22Rv1 (cell line): ENCODE measurements at regions not wholly inside any gene's neighbourhood (a gene's known extent, or its start where the extent isn't known, plus 50 kb on each side); places are given as distances from the start of the nearest gene placed in this dataset.

Experiments
- H3K27ac ChIP-seq: fragments of 450-650 bp; 2 replicates; pipeline ENCODE4 v1.5.1; 2017
- ZFX ChIP-seq: fragments of 450-650 bp; IDR thresholded peaks from 2 replicates; pipeline ENCODE4 v1.6.1; 2017; ENCODE audit warnings: antibody characterized with exemption, borderline replicate concordance
- TF ChIP-seq, protein P1 (sequence below): fragments of 450-650 bp; IDR thresholded peaks from 2 replicates; pipeline ENCODE4 v1.5.1; 2017; ENCODE audit warnings: mild to moderate bottlenecking

GRCh38 chr7:109179601-109180000 is 609.9 kb downstream of the DNAJB9 start:
- TF ChIP-seq, protein P1, sequence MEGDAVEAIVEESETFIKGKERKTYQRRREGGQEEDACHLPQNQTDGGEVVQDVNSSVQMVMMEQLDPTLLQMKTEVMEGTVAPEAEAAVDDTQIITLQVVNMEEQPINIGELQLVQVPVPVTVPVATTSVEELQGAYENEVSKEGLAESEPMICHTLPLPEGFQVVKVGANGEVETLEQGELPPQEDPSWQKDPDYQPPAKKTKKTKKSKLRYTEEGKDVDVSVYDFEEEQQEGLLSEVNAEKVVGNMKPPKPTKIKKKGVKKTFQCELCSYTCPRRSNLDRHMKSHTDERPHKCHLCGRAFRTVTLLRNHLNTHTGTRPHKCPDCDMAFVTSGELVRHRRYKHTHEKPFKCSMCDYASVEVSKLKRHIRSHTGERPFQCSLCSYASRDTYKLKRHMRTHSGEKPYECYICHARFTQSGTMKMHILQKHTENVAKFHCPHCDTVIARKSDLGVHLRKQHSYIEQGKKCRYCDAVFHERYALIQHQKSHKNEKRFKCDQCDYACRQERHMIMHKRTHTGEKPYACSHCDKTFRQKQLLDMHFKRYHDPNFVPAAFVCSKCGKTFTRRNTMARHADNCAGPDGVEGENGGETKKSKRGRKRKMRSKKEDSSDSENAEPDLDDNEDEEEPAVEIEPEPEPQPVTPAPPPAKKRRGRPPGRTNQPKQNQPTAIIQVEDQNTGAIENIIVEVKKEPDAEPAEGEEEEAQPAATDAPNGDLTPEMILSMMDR: no peak
- no peak for TF ChIP-seq ZFX

GRCh38 chr7:109190766-109191398 is 621.2 kb downstream of the DNAJB9 start:
- TF ChIP-seq, protein P1: no peak
- no peak for TF ChIP-seq ZFX
- no peak overlapping the region for H3K27ac ChIP-seq

More at GRCh38 chr7:109179601-109180000, 609.9 kb downstream of the DNAJB9 start:
- no peak overlapping the region for H3K27ac ChIP-seq

DNA sequence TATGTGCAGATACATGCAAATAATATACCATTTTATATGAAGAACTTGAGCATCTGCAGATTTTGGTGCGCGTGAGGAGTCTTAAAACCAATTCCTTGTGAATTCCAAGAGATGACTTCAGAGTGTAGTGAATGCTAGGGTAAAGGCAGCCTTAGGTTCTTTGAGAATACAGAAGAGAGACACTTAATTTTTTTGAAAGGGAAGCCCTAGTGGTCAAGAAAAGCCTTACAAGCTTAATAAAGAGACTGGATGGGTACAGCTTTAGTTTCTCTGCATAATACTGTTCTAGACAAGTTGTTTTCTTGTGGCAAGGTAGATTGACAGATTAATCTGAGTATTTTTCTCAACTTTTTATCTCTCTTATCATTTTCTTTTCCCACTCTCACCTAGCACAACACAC is 636.5 kb downstream of the DNAJB9 start:
- TF ChIP-seq, protein P1: peak; percentile 28
- TF ChIP-seq ZFX: no peak
- no peak overlapping the region for H3K27ac ChIP-seq

DNA sequence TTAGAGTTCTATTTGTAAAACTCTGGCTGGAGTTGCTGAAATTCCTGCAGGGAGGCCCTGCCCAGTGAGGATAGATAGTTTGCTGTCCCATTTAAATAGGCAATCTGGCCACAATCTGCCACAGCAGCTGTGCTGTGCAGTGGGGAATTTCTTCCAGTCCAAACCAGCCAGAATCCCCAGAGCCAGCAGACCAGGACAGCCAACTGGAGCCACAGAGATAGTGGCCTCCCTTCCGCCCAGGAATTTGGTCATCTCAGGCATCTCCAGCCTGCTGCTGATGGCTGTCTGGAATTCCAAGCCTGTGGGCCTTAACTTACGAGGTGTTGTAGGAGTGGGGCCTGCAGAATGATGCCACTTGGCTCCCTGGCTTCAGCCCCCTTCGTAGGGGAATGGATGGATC is 643.4 kb downstream of the DNAJB9 start:
- no peak overlapping the region for H3K27ac ChIP-seq
- TF ChIP-seq, protein P1: no peak
- TF ChIP-seq ZFX: no peak

GRCh38 chr7:109215341-109215740 is 645.7 kb downstream of the DNAJB9 start:
- no peak for TF ChIP-seq ZFX
- TF ChIP-seq, protein P1: no peak

GRCh38 chr7:109224100-109224499 is 654.4 kb downstream of the DNAJB9 start:
- no peak overlapping the region for H3K27ac ChIP-seq
- TF ChIP-seq ZFX: no peak
- TF ChIP-seq, protein P1: no peak

More at GRCh38 chr7:109215341-109215740, 645.7 kb downstream of the DNAJB9 start:
- no peak overlapping the region for H3K27ac ChIP-seq

DNA sequence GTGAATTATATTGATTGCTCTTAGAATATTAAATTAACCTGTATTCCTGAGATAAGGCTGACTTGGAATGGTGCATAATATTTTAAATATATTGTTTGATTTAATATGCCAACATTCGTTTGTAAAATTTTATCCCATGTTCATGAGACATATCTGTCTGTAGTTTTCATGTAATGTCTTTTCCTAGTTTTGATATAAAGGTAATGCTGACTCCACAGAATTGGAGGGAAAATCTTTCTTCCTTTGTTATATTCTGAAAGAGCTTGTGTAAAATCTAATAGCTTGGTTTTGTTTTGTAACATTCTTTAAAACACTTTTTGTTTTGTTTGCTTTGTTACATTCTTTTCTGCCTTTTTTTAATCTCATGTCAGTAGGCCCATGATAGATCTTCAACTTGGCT is 657.0 kb downstream of the DNAJB9 start:
- no peak overlapping the region for H3K27ac ChIP-seq
- TF ChIP-seq ZFX: no peak
- TF ChIP-seq, protein P1: no peak
